Lung (tissue), 11 donors: ENCODE measurements at regions not wholly inside any gene's neighbourhood (a gene's known extent, or its start where the extent isn't known, plus 50 kb on each side); places are given as distances from the start of the nearest gene placed in this dataset.

Source experiments
- ATAC-seq: fragments of 200-7000 bp; cut with Tn5 transposase; one replicate; pipeline ENCODE4 v1.9.1; 2020; ENCODE audit warnings: moderate number of reproducible peaks; ENCODE audit not compliant: insufficient read depth, low FRiP score
- DNase-seq, 3 donors: peaks; one replicate each; pipeline ENCODE4 v3.0.0-alpha.2; 2013 to 2017
- H3K27ac ChIP-seq, 2 donors: one replicate each; pipeline ENCODE4 v1.5.1; 2013; ENCODE audit warnings: mild to moderate bottlenecking in 2 of 2, moderate library complexity in 2 of 2, control low read depth in 1 of 2, inconsistent platforms in 1 of 2, low read depth in 1 of 2, low read length in 1 of 2
- H3K27me3 ChIP-seq, 3 donors: one replicate each; pipeline ENCODE4 v1.5.1; 2013; ENCODE audit warnings: low read length in 2 of 3; ENCODE audit not compliant: control insufficient read depth in 3 of 3, insufficient read depth in 3 of 3
- H3K36me3 ChIP-seq, 4 donors: one replicate each; pipeline ENCODE4 v1.5.1; 2013; ENCODE audit warnings: low read length in 4 of 4, mild to moderate bottlenecking in 1 of 4, moderate library complexity in 1 of 4; ENCODE audit not compliant: control insufficient read depth in 4 of 4, insufficient read depth in 4 of 4
- H3K4me1 ChIP-seq, 5 donors: one replicate each; pipeline ENCODE4 v1.5.1; 2013; ENCODE audit warnings: low read length in 5 of 5, mild to moderate bottlenecking in 2 of 5, moderate library complexity in 1 of 5; ENCODE audit not compliant: control insufficient read depth in 5 of 5, insufficient read depth in 5 of 5
- H3K4me3 ChIP-seq: one replicate; pipeline ENCODE4 v1.5.1; 2013; ENCODE audit warnings: mild to moderate bottlenecking, control low read depth, moderate library complexity
- H3K9ac ChIP-seq, 2 donors: one replicate each; pipeline ENCODE4 v1.5.1; 2013; ENCODE audit warnings: low read length in 2 of 2, control low read depth in 1 of 2; ENCODE audit not compliant: insufficient read depth in 1 of 2
- H3K9me3 ChIP-seq, 4 donors: one replicate each; pipeline ENCODE4 v1.5.1; 2013; ENCODE audit warnings: low read length in 3 of 4, mild to moderate bottlenecking in 1 of 4, moderate library complexity in 1 of 4; ENCODE audit not compliant: control insufficient read depth in 4 of 4, insufficient read depth in 3 of 4
- WGBS, 2 donors: extraction: QIAGEN DNeasy Blood & Tissue Kit; methylation state at CpG; one replicate each; pipeline ENCODE4 v1.1.7; 2013; 5-methylcytosine and 5-hydroxymethylcytosine counted together
- TF ChIP-seq, protein P1 (sequence below): IDR thresholded peaks from 2 replicates; pipeline ENCODE4 v1.5.1; 2012; ENCODE audit warnings: mild to moderate bottlenecking; ENCODE audit errors: control extremely low read depth, extremely low read depth
- donor health status: control.
- donor health status: control.
- donor health status: Bipolar disorder and iron deficiency.
- donor health status: healthy.
- donor health status: DM: yes; HTN: yes; CAD: no.

GRCh38 chr12:94049718-94050117, 98.7 kb upstream of the PLXNC1 start:
- Histone ChIP-seq H3K4me3 (no peak overlapping the region), H3K9ac (no peak overlapping the region), H3K36me3 (no peaks in the 10 kb centered on the region), H3K9me3 (no peaks in the 10 kb centered on the region), H3K27me3 (no peaks in the 10 kb centered on the region), H3K27ac (no peak overlapping the region), H3K4me1 (peaks cover 0 to 8% (median 0%) of the 10 kb centered on the region in 5 donors)
- 63 to 73% methylated on average over 2 of the region's 2 CpGs for WGBS, 2 donors
- ATAC-seq (no peak), DNase-seq (peak in 1 of 3 donors; percentile 36)
- TF ChIP-seq, protein P1, sequence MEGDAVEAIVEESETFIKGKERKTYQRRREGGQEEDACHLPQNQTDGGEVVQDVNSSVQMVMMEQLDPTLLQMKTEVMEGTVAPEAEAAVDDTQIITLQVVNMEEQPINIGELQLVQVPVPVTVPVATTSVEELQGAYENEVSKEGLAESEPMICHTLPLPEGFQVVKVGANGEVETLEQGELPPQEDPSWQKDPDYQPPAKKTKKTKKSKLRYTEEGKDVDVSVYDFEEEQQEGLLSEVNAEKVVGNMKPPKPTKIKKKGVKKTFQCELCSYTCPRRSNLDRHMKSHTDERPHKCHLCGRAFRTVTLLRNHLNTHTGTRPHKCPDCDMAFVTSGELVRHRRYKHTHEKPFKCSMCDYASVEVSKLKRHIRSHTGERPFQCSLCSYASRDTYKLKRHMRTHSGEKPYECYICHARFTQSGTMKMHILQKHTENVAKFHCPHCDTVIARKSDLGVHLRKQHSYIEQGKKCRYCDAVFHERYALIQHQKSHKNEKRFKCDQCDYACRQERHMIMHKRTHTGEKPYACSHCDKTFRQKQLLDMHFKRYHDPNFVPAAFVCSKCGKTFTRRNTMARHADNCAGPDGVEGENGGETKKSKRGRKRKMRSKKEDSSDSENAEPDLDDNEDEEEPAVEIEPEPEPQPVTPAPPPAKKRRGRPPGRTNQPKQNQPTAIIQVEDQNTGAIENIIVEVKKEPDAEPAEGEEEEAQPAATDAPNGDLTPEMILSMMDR: no peak

DNA sequence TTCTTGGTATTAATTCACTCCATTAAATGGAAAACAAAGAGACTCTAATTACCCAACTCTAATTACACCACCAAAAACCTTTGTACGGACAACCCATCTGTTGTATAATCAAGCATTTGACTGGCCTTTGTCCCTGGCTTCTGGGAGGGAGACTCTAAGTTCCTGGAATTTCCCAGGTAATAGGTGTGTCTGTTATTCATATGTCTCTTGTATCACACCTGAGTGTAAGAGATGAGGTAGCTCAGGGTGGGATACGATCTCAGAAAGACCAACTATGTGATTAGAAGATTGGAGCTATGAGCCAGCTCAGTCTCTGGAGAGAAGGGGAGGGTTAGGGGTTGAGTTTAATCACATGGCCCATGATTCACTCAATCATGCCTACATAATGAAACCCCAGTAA, 94.7 kb upstream of the PLXNC1 start:
- Histone ChIP-seq H3K4me3 (no peak overlapping the region), H3K9ac (no peak overlapping the region), H3K27me3 (no peaks in the 10 kb centered on the region), H3K9me3 (no peaks in the 10 kb centered on the region), H3K4me1 (peaks cover 0 to 8% (median 0%) of the 10 kb centered on the region in 5 donors), H3K27ac (no peak overlapping the region), H3K36me3 (no peaks in the 10 kb centered on the region)
- ATAC-seq: no peak
- WGBS, 2 donors: 94 to 98% methylated on average over 2 of the region's 2 CpGs
- TF ChIP-seq, protein P1: no peak
- no peak for DNase-seq

DNA sequence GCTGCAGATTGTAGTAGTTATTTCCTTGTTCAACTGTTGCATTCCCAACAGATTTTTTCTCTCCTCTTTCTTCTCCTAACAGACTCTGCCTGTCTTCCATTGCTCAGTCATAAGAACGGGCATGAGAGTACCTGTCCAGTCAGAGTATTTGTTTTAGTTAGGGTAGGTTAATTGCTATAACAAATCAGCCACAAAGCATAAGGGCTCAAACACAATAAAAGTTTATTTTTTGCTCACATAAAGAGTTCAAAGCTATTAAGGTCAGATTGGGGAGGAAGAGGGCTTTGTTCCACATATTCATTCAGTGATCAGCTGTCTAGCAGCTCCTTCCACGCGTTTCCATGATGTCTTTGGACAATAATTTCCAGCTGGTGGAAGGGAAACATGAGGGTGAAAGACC, 92.8 kb upstream of the PLXNC1 start:
- WGBS, 2 donors: 68 to 90% methylated on average over 3 of the region's 3 CpGs

More for the DNA sequence above, 92.8 kb upstream of the PLXNC1 start:
- no peak overlapping the region for H3K9ac ChIP-seq
- ATAC-seq (no peak), DNase-seq (no peak)
- H3K27me3 ChIP-seq: no peaks in the 10 kb centered on the region
- peaks cover 0 to 8% (median 0%) of the 10 kb centered on the region in 5 donors for H3K4me1 ChIP-seq
- no peak overlapping the region for H3K4me3 ChIP-seq
- TF ChIP-seq, protein P1: no peak
- no peak overlapping the region for H3K27ac ChIP-seq
- no peaks in the 10 kb centered on the region for H3K9me3 ChIP-seq
- H3K36me3 ChIP-seq: no peaks in the 10 kb centered on the region
